Muscle layer of duodenum (tissue), 2 donors: ENCODE measurements at regions not wholly inside any gene's neighbourhood (a gene's known extent, or its start where the extent isn't known, plus 50 kb on each side); places are given as distances from the start of the nearest gene placed in this dataset.

Experiments
- H3K27ac ChIP-seq: one replicate; pipeline ENCODE4 v1.7.0; 2013; ENCODE audit warnings: mild to moderate bottlenecking, low read length
- H3K27me3 ChIP-seq: one replicate; pipeline ENCODE4 v1.7.0; 2013; ENCODE audit warnings: low read depth, mild to moderate bottlenecking, control low read depth, low read length
- H3K36me3 ChIP-seq, 2 donors: one replicate each; pipeline ENCODE4 v1.7.0; 2013; ENCODE audit warnings: low read length in 2 of 2, control low read depth in 1 of 2, mild to moderate bottlenecking in 1 of 2; ENCODE audit not compliant: insufficient read depth in 2 of 2, control insufficient read depth in 1 of 2
- H3K4me1 ChIP-seq, 2 donors: one replicate each; pipeline ENCODE4 v1.7.0; 2013; ENCODE audit warnings: low read length in 2 of 2, mild to moderate bottlenecking in 2 of 2, control low read depth in 1 of 2, moderate library complexity in 1 of 2; ENCODE audit not compliant: insufficient read depth in 2 of 2, control insufficient read depth in 1 of 2
- H3K4me3 ChIP-seq, 2 donors: one replicate each; pipeline ENCODE4 v1.7.0; 2013; ENCODE audit warnings: low read length in 2 of 2, low read depth in 1 of 2, mild to moderate bottlenecking in 1 of 2
- H3K9me3 ChIP-seq, 2 donors: one replicate each; pipeline ENCODE4 v1.7.0; 2013; ENCODE audit warnings: low read length in 2 of 2, control low read depth in 1 of 2, mild to moderate bottlenecking in 1 of 2; ENCODE audit not compliant: control insufficient read depth in 1 of 2
- donor health status: healthy.

DNA sequence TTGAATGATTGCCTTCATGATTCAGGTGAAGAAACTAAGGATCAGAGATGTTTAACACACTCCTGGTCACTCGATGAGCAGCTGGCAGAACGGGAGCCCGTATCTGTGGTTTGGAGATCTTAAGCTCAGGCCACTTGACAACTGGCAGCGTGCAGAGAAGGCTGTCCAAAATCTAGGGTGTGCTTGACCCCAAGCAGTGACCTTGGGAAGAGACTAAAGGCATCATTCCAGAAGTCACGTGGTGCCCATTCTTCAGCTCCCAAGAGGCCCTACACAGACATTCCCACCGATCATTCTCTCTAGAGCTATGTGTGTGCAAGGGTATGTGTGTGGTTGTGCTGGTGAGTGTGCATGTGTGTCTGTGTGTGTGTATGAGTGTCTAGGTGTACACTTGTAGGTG is 493.8 kb downstream of the TCERG1L start:
- no peaks in the 10 kb centered on the region for H3K27me3 ChIP-seq

DNA sequence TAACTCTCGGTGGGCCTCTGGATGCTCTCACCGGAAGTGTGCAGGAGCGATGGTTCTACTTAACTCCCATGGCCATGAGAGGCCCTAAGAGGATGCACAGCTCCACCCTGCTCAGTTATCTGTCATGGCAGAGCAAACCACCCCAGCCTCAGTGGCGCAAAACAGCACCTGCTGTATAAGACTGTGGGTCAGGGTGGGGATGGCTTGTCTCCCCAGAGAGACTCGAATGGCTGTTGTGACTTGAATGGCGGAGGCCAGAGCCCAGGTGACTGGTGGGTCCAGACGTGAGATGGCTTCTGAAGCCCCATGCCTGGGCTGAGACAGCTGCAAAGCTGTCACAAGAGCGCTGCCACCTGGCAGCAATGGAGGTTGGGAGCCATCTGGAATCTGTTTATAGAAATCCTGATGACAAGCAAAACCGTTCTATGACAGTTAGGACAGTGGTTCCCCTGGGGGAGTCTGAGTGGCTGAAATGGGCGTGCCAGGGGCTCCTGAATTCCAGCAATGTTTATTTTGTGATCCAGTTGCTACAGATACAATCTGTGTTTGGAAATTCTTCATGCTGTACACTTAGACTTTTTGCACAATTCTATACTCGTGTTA is 490.5 kb downstream of the TCERG1L start:
- no peaks in the 10 kb centered on the region for H3K36me3 ChIP-seq
- no peak overlapping the region for H3K4me3 ChIP-seq
- no peaks in the 10 kb centered on the region for H3K4me1 ChIP-seq
- no peaks in the 10 kb centered on the region for H3K27me3 ChIP-seq
- no peak overlapping the region for H3K27ac ChIP-seq
- H3K9me3 ChIP-seq = peaks cover 7 to 10% of the 10 kb centered on the region in 2 donors

More for the DNA sequence above, 493.8 kb downstream of the TCERG1L start:
- Histone ChIP-seq H3K4me3 (no peak overlapping the region), H3K9me3 (no peaks in the 10 kb centered on the region), H3K4me1 (no peaks in the 10 kb centered on the region), H3K27ac (no peak overlapping the region), H3K36me3 (no peaks in the 10 kb centered on the region)

DNA sequence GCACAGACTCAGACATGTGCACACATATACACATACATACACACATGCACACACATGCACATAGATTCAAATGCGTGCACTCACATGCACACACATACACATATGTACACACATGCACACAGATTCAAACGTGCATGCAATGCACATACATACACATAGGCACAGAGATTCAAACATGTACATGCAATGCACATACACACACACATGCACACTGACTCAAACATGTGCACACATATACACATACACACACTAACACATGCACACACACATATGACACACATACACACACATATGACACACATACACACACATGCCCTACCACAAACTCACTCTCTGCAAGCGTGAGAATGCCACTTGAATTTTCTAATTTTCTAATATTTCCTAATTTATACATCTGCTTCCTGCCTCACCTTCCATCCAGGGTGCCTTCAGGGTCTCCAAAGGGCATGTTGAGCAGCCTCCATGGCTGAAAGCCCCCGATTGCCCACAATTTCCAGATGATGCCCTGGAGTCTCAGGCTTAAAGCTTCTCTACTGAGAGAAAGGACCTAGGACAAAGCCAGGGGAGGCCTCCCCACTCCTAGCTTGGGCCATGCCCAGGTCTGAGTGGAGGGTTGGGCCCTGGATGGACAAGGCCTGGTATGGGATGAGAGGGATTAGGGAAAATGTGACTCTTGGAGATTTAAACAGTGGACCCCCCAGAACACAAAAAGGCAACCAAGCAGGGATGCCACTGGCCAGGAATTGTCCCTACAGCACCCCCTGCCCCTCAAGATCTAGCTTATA is 487.1 kb downstream of the TCERG1L start:
- Histone ChIP-seq H3K27ac (no peak overlapping the region), H3K9me3 (peaks cover 10 to 15% of the 10 kb centered on the region in 2 donors), H3K4me3 (no peak overlapping the region), H3K4me1 (no peaks in the 10 kb centered on the region), H3K36me3 (no peaks in the 10 kb centered on the region), H3K27me3 (no peaks in the 10 kb centered on the region)

DNA sequence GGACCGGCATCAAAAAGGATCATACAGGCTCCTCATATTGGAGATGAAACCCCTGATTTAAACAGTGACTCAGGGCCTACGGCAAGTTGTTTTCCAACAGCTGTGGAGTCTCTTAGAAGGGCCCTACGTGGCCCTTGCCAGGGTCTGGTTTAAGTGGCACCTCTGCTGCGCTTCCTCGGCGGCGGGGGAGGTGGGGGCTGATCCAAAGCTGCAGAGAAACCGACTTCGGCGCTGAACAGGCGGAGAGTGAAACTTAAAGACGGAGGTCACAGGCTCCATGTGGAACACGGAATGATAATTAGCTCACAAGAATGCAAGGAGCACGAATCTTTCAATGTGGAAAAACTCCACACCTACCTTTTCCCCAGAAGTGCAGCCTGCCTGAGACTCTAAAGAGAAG is 477.9 kb downstream of the TCERG1L start:
- Histone ChIP-seq H3K9me3 (no peaks in the 10 kb centered on the region), H3K27ac (no peak overlapping the region), H3K4me3 (no peak overlapping the region), H3K4me1 (no peaks in the 10 kb centered on the region), H3K27me3 (no peaks in the 10 kb centered on the region), H3K36me3 (no peaks in the 10 kb centered on the region)

DNA sequence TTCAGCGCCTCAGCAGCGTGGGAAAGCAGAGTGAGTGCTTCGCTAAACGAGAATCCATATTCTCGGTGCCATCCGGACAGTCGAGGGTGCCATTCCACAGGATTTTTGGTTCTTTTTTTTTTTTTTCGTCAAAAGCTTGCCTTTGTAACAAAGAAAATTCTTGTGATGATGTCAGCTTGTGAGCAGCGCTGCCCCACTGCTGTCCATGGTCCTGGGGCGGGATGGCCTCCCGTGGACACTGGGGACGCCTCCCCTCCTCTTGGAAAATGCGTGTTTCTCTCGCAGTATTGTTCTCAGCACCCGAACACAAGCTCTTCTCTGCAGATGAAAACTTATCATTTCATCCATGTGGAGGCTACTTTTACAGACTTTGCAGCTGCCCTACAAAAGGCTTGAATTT is 477.4 kb downstream of the TCERG1L start:
- Histone ChIP-seq H3K27ac (no peak overlapping the region), H3K27me3 (no peaks in the 10 kb centered on the region), H3K36me3 (no peaks in the 10 kb centered on the region), H3K4me1 (no peaks in the 10 kb centered on the region), H3K9me3 (no peaks in the 10 kb centered on the region), H3K4me3 (no peak overlapping the region)

DNA sequence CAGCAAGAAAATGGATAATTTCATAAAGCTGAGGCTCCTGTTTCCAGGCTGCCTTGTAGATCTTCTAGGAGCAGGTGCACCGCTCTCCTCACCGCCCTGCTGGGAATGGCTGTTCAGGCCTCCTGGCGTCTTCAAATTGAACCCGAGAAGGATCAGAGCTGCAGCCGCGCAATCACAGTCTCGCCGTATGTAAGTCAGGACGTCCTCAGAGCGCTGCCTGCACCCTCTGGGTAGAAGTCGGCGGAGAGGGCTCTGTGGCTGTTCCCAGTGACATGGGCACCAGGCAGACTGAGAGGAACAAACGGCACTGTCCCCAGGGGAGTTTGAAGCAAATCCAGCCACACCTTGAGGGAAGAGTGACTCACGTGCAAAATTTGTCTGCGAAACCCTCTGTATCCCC is 476.9 kb downstream of the TCERG1L start:
- H3K36me3 ChIP-seq = no peaks in the 10 kb centered on the region
- no peak overlapping the region for H3K4me3 ChIP-seq
- no peaks in the 10 kb centered on the region for H3K9me3 ChIP-seq
- H3K27me3 ChIP-seq = no peaks in the 10 kb centered on the region
- H3K4me1 ChIP-seq = no peaks in the 10 kb centered on the region
- H3K27ac ChIP-seq = no peak overlapping the region

DNA sequence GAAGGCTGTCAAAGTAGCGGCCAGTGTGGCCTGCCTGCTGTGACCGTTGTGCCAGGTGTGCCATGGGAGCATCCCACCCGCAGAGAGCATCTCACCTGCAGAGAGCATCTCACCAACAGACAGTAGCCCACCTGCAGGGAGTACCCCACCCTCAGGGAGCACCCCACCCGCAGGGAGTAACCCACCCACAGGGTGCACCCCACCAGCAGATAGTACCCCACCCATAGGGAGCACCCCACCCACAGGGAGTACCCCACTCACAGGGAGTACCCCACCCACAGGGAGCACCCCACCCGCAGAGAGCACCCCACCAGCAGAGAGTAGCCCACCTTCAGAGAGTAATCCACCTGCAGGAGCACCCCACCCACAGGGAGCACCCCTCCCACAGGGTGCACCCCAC is 476.5 kb downstream of the TCERG1L start:
- Histone ChIP-seq H3K27ac (no peak overlapping the region), H3K4me3 (no peak overlapping the region), H3K36me3 (no peaks in the 10 kb centered on the region), H3K9me3 (no peaks in the 10 kb centered on the region), H3K4me1 (no peaks in the 10 kb centered on the region), H3K27me3 (no peaks in the 10 kb centered on the region)

DNA sequence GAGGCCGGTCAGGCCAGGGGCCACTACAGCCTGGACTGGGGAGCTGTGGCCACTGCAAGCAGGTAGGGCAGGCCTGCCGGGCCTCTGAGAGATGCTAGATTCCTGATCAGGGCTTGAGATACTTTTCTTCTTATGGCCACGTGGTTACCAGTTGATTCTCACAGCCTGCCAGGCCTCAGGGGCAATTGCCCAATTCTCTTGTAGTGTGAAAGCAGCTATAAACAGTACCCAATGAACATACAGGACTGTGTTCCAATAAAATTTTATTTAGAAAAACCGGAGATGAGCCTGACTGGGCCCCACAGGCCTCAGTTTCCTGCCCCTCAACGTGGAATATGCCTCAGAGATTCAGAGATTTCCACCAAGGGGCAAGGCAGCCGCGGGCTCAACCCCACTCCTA is 475.2 kb downstream of the TCERG1L start:
- H3K27me3 ChIP-seq = no peaks in the 10 kb centered on the region
- no peak overlapping the region for H3K4me3 ChIP-seq
- H3K27ac ChIP-seq = no peak overlapping the region
- H3K4me1 ChIP-seq = no peaks in the 10 kb centered on the region
- no peaks in the 10 kb centered on the region for H3K36me3 ChIP-seq
- H3K9me3 ChIP-seq = no peaks in the 10 kb centered on the region

DNA sequence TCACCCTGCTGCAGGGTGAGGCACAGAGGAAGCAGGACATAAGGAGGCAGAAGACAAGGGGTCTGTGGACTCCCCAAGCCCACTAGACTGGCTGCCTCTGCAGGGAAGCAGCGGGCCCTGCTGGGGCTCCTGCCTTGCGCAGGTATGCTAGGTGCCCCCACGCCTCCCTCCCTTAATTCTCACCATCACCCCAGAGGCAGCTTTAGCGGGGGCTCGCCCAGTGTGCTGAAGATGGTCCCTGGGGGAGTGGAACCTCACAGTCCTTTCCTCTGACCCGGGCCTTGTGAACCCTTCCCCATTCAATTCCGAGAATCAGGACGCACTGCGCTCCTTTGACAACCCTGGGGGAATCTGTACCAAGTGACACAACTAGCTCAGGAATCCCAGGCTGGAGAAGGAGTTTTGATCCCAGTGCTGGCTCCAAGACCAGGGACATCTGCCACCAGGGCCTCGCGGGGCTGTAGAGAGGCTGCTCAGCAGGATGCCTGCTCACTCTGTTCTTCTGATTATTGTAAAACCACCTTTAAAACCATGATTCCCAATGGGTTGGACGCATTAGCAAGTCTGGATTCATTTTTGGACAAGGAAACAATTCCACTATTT is 468.4 kb downstream of the TCERG1L start:
- Histone ChIP-seq H3K36me3 (no peaks in the 10 kb centered on the region), H3K9me3 (no peaks in the 10 kb centered on the region), H3K27me3 (no peaks in the 10 kb centered on the region), H3K4me3 (no peak overlapping the region), H3K4me1 (no peaks in the 10 kb centered on the region), H3K27ac (no peak overlapping the region)

DNA sequence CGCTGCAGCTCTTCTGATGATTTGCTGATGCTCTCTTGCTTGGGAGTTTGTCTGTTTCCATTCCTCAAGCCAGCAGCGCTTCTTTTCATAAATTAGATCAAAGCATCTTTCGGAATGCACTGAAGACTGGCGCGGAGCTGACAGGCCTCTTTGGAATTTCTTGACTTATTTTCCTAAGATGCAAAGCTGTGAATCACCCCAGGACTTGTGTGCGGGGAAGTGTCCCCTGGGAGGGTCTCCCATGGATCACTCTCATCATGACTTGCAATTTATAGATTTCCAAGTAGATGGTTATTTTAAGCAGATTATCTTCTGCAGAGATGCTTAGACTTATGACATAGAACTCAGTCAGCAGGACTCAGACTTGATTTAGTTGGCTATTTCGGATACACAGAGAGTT is 467.2 kb downstream of the TCERG1L start:
- no peaks in the 10 kb centered on the region for H3K4me1 ChIP-seq
- no peaks in the 10 kb centered on the region for H3K36me3 ChIP-seq
- no peak overlapping the region for H3K4me3 ChIP-seq
- H3K9me3 ChIP-seq = no peaks in the 10 kb centered on the region
- no peak overlapping the region for H3K27ac ChIP-seq
- H3K27me3 ChIP-seq = no peaks in the 10 kb centered on the region

DNA sequence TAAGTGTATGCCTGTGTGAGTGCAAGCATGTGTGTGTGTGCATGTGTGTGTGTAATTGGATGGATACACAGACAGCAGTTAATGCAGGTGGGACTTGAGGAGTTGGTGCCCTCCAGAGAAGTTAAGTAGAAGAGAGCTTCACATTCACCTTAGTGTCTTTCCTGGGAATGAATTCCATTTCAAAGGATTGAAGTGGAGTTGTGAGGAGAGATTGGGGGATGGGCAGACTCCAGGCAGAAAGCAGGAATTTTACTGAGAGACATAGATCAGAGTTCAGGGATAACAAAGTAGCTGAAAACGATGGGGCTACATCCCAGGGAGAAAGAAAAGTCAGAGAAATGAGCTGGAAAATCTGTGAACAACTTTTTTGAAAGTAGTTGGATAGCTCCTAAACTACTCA is 464.4 kb downstream of the TCERG1L start:
- no peak overlapping the region for H3K4me3 ChIP-seq
- H3K36me3 ChIP-seq = no peaks in the 10 kb centered on the region
- H3K9me3 ChIP-seq = peaks cover 0 to 8% of the 10 kb centered on the region in 2 donors
- H3K27ac ChIP-seq = no peak overlapping the region
- H3K27me3 ChIP-seq = no peaks in the 10 kb centered on the region
- H3K4me1 ChIP-seq = no peaks in the 10 kb centered on the region
